ENCODE measurements at regions not wholly inside any gene's neighbourhood (a gene's known extent, or its start where the extent isn't known, plus 50 kb on each side); places are given as distances from the start of the nearest gene placed in this dataset.

GRCh38 chr1:30294508-30294907, 428.9 kb downstream of the MATN1 start:
- Histone ChIP-seq H3K4me1 (no peaks in the 10 kb centered on the region), H3K27me3 (peaks cover 0 to 57% (median 18%) of the 10 kb centered on the region in 7 donors), H3K36me3 (no peaks in the 10 kb centered on the region), H3K4me3 (no peak overlapping the region), H3K9me3 (peaks cover 0 to 24% (median 0%) of the 10 kb centered on the region in 11 donors), H3K27ac (no peak overlapping the region)
- intact Hi-C loops (cut with DNase I), result no loop called here
- WGBS, 2 donors, result 45 to 54% methylated on average over 1 of the region's 1 CpG
- DNase-seq (no peak), ATAC-seq (no peak)
- no peak for TF ChIP-seq CTCF (IDR thresholded peaks at IDR 0.05)

- Histone ChIP-seq H3K36me3 (no peaks in the 10 kb centered on the region), H3K4me1 (peaks cover 0 to 1% (median 0%) of the 10 kb centered on the region in 9 donors), H3K27ac (no peak overlapping the region), H3K27me3 (peaks cover 0 to 50% (median 12%) of the 10 kb centered on the region in 7 donors), H3K9me3 (peaks cover 0 to 16% (median 0%) of the 10 kb centered on the region in 11 donors), H3K4me3 (no peak overlapping the region)
- ATAC-seq, result no peak
- intact Hi-C loops (cut with DNase I), result no loop called here
- no peak for TF ChIP-seq CTCF (IDR thresholded peaks at IDR 0.05)
- no peak for DNase-seq
- WGBS, 2 donors, result 53 to 61% methylated on average over 3 of the region's 3 CpGs
Observed at GRCh38 chr1:30292451-30292850, 430.9 kb downstream of the MATN1 start.

GRCh38 chr1:30291526-30291925, 431.9 kb downstream of the MATN1 start:
- Histone ChIP-seq H3K27me3 (peaks cover 0 to 40% (median 10%) of the 10 kb centered on the region in 7 donors), H3K4me1 (peaks cover 0 to 10% (median 0%) of the 10 kb centered on the region in 9 donors), H3K27ac (no peak overlapping the region), H3K4me3 (no peak overlapping the region), H3K36me3 (no peaks in the 10 kb centered on the region), H3K9me3 (peaks cover 0 to 12% (median 0%) of the 10 kb centered on the region in 11 donors)
- DNase-seq (no peak), ATAC-seq (no peak)
- no peak for TF ChIP-seq CTCF (IDR thresholded peaks at IDR 0.05)
- intact Hi-C loops (cut with DNase I), result no loop called here

GRCh38 chr1:30290581-30290980, 432.8 kb downstream of the MATN1 start:
- H3K27me3 ChIP-seq, result peaks cover 0 to 39% (median 10%) of the 10 kb centered on the region in 7 donors
- ATAC-seq, result no peak
- no peak for DNase-seq
- H3K4me3 ChIP-seq, result no peak overlapping the region
- no peak for TF ChIP-seq CTCF (IDR thresholded peaks at IDR 0.05)
- WGBS, 2 donors, result 21 to 39% methylated on average over 1 of the region's 1 CpG
- peaks cover 0 to 12% (median 0%) of the 10 kb centered on the region in 11 donors for H3K9me3 ChIP-seq
- peaks cover 0 to 10% (median 0%) of the 10 kb centered on the region in 9 donors for H3K4me1 ChIP-seq
- no peaks in the 10 kb centered on the region for H3K36me3 ChIP-seq
- intact Hi-C loops (cut with DNase I), result no loop called here
- H3K27ac ChIP-seq, result no peak overlapping the region

All from heart right ventricle (tissue), 16 donors.